NB4 (cell line): ENCODE measurements at regions not wholly inside any gene's neighbourhood (a gene's known extent, or its start where the extent isn't known, plus 50 kb on each side); places are given as distances from the start of the nearest gene placed in this dataset.

ENCODE experiments used
- CTCF ChIP-seq: IDR thresholded peaks from one replicate; pipeline ENCODE4 v1.5.1; 2012; ENCODE audit warnings: low read depth, low read length
- MAX ChIP-seq: IDR thresholded peaks from 2 replicates; pipeline ENCODE4 v1.6.1; 2011; ENCODE audit warnings: low read depth, low read length
- POLR2A ChIP-seq: IDR thresholded peaks from 2 replicates; pipeline ENCODE4 v1.6.1; 2011; ENCODE audit warnings: mild to moderate bottlenecking; ENCODE audit not compliant: insufficient read length; ENCODE audit errors: extremely low read depth

- TF ChIP-seq CTCF (no peak), POLR2A (no peak), MAX (no peak)
Observed at GRCh38 chr4:27779827-27780226, 919.2 kb downstream of the STIM2 start.
